Activated CD4-positive, CD25-positive, alpha-beta regulatory T cell treated with anti-CD3 and anti-CD28 coated beads, Interleukin-2, amount 50 U/mL, for 16 hours (primary cell): ENCODE measurements at regions not wholly inside any gene's neighbourhood (a gene's known extent, or its start where the extent isn't known, plus 50 kb on each side); places are given as distances from the start of the nearest gene placed in this dataset.
"Not testable (repeated sequence)": the region's sequence is repeated elsewhere in the genome, so short reads cannot be mapped to it uniquely, and the experiment has no call there.

ENCODE experiments used
- DNase-seq: peaks from one replicate; pipeline ENCODE4 v3.0.0-alpha.2; 2020; ENCODE audit warnings: low read depth, low spot score

- DNase-seq = no peak
Observed at GRCh38 chr1:83511146-83511726, 487.7 kb downstream of the TTLL7 start.

GRCh38 chr1:83509301-83509781 is 489.6 kb downstream of the TTLL7 start:
- DNase-seq = no peak

DNA sequence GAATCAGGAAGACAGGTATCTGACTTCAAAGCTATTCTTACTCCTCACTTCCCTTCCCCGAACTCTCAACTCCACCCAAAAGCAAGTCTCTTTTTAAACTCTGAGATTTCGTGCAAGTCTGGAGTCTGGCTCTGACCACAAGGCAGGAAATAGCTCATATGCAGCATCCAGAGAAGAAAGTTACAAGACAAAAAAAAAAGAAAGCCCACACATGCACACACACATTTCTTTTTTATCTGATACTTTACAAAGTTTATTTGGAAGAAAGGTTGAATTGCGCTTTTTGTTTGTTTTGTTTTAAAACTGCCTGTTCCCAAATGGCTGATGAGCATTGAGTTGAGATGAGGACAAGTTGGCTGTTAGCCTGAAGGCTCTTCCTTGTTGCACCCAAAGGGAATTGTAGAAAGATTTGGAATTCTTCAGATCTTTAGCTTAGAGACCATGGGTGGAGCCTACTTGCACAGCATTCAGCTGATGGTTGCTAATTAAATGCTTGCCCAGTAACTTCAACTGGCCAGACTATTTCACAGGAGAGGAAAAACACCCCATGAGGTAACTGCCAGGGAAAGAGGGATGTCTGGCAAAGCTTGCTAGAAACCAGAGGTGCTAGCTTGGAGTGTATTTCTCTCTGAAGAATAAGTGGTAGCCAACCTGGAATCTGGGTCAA is 490.3 kb downstream of the TTLL7 start:
- DNase-seq = peak; percentile 9

DNA sequence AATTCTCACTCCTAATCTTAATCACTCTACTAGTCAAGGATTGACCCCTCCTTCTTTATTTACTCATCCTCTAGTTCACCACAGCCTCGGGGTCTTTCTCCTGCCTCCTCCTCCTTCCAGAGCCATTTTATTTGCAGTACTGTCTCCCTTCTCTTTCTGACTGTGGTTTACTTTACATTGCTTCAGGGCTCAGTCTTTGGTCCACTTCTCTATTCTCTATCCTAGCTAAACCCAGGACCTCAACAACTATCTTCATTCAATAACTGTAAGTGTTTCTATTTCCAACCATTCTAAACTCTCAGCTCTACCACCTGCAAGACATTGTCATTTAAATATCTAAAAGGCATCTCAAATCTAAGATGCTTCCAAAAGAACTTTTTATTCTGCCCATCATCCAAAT is 493.8 kb downstream of the TTLL7 start:
- no peak for DNase-seq

DNA sequence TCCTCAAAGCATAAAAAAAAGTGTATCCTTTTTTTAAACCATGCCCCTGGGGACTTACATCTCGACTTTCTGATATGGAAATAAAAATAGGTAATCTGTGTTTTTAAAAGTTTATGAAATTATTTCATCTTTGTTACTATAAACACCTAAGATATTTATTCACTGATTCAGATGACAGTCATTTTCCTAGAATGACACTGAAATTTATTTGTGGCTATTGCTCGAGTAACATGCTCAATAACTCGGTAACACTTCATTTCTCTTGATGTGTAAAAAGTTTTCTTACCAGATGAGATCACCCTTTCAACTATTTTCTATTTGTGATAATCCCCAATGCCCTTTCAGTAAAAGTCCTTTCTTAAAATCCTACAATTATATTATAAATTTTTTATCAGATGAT is 495.8 kb downstream of the TTLL7 start:
- DNase-seq = no peak

- DNase-seq = no peak
Observed at GRCh38 chr1:83500987-83501591, 497.8 kb downstream of the TTLL7 start.

GRCh38 chr1:83500531-83500930 is 498.4 kb downstream of the TTLL7 start:
- DNase-seq = no peak

DNA sequence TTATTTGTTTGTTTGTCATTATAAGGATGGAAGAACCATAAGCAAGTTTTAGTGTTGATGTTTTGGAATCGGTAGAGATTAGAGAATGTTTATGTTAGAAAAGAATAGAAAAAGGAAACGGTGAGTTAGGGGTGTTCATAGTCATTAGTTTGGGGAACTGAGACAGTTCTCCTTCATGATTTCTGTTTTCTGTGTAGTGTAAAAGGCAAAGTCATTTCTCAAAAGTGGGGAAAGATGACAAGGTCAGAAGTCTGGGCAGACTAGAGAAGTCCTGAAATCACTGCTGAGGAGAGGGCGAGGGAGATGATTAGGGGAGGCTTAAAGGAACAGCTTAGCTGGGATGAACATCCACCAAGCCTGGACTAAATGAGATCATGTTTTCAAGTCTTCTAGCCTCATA is 498.9 kb downstream of the TTLL7 start:
- no peak for DNase-seq

DNA sequence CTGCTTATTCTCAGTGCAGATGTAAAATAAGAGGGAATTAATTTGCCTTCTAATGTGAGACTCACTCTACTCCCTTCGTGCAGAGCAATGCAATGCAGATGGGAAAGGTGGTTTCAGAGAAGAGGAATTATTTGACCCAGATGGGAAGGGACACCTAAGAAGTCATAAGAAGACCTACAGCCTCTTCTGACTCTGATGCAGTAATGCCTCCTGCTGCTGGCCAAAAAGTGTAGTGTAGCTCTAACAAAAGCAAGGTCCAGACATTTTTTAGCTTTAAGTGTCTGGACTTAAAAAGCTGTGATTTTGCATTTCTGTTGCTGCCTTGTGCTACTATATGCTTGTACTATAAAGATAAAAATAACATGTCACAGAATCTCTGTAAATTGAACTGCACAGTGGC is 501.4 kb downstream of the TTLL7 start:
- DNase-seq = no peak

- DNase-seq = no peak
Observed at GRCh38 chr1:83495560-83495959, 503.4 kb downstream of the TTLL7 start.

GRCh38 chr1:83493633-83494032 is 505.3 kb downstream of the TTLL7 start:
- no peak for DNase-seq

DNA sequence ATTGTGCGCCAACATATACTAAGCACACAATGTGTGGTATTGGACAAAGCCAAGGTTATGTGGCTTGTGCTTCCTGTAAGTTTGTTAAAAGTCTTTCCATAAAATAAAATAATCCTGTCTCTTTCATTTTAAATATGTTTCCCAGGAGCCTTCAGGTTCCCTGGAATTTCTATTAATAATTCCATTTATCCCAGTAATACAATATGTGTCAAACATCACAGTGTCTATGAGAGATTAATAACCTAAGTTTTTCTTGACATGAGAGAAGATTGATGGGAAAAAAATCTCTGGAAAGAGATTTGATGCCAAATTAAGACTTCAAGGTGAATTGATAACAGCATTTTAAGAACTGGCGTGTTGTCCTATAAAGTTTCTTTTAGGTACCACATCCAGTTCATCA is 507.0 kb downstream of the TTLL7 start:
- no peak for DNase-seq

GRCh38 chr1:83490988-83491387 is 507.9 kb downstream of the TTLL7 start:
- DNase-seq = no peak

DNA sequence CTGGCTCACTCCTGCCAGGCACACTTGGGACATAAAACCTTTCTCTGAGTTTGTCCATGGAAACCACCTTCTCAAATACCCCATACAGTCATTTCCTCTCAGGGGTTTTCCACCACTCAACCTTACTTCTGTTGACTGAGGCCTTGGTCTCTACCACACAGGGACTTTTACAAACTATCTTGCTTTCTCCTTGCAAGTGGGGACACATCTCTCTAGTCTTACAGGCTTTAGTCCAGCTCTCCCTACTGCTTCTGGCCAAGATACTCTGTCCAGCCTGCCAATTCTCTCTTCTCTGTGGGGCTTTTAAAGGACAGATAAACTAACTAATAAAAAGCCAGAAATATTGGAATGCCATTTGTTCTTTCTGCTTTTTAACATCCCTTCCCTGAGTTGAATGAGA is 510.8 kb downstream of the TTLL7 start:
- DNase-seq = not testable (repeated sequence)

GRCh38 chr1:83487460-83487859 is 511.5 kb downstream of the TTLL7 start:
- not testable (repeated sequence) for DNase-seq

GRCh38 chr1:83485314-83486019 is 513.5 kb downstream of the TTLL7 start:
- not testable (repeated sequence) for DNase-seq

DNA sequence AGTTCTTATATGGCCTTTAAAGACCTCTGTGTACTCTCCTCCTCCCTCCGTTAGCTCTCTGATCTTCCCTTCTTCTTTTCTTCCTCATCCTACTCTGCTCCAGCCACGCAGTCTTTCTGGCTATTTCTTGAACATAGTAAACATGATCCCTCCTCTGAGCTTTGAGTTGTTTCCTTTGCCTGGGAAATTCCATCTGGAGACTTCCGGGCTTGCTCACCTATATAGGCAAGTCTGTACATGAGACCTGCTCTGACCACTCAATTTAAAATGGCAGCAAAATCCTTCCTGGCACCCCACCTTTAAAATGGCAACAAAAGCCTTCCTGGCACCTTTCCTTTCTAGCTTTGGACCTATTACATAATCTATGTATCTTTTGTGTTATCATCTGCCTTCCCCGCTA is 517.6 kb downstream of the TTLL7 start:
- not testable (repeated sequence) for DNase-seq

GRCh38 chr1:83479591-83480239 is 519.2 kb downstream of the TTLL7 start:
- not testable (repeated sequence) for DNase-seq

DNA sequence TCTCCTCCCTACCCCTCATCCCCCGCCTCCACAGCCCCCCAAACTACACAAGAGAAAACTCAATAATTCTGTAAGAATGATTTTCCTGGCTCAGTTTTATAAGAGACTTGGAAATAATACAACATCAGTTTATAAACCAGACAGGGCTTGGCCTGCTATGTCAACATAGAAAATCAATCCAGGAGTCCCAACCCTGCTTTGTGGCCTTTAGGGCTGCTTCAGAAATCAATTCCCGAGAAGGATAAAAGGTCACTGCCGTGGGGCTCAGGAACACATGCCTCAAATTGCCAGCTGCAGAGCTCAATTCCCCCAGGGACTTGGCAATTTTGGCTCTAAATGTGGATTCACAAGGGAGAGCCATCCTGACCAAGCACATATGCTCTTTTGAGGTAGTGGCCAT is 520.8 kb downstream of the TTLL7 start:
- not testable (repeated sequence) for DNase-seq

DNA sequence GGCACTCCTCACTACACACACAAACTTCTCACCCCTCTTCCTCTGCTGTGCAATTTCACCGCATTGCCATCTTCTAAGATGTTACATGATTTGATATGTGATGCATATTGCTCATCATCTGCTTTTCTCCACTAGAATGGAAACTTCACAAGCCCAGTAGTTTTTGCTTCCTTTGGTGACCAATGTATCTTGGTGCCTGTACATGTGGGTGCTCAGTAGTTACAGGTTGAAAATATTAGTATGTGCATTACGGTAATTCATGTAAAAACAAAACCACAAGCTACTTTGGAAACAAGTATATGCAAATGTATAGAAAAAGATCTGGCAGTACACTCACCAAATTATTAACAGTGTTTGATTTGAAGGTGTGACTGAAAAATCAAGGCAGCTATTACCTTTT is 522.4 kb downstream of the TTLL7 start:
- DNase-seq = not testable (repeated sequence)

- not testable (repeated sequence) for DNase-seq
Observed at GRCh38 chr1:83474946-83475345, 524.0 kb downstream of the TTLL7 start.

GRCh38 chr1:83473986-83474385 is 524.9 kb downstream of the TTLL7 start:
- not testable (repeated sequence) for DNase-seq
